HG02763 (cell line): ENCODE measurements at regions not wholly inside any gene's neighbourhood (a gene's known extent, or its start where the extent isn't known, plus 50 kb on each side); places are given as distances from the start of the nearest gene placed in this dataset.

Experiments used
- ATAC-seq: cut with Tn5 transposase; IDR thresholded peaks from one replicate; pipeline ENCODE4 v1.9.1; 2021; ENCODE audit warnings: mild to moderate bottlenecking, moderate library complexity; ENCODE audit not compliant: unreplicated experiment

DNA sequence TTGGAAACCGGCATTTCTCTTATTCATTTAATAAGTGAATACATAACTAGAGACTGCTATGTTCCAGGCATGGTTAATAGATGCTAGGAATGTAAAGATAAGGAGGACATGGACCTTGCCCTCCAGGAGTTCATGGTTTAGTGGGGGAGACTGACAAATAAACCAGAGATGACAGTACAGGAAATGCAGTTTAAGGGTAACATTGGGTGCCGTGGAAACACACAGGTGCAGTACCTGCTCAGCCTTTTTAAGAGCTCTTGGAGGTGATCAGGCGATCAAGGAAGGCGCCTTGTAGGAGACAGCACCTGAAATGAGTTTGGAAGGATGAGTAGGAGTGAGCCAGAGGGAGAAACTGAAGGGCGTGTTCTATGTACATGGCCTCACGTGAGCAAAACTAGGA lies 145.8 kb downstream of the AASDH start:
- no peak for ATAC-seq

- ATAC-seq = no peak
Measured at GRCh38 chr4:56240554-56241174, 146.6 kb downstream of the AASDH start.

DNA sequence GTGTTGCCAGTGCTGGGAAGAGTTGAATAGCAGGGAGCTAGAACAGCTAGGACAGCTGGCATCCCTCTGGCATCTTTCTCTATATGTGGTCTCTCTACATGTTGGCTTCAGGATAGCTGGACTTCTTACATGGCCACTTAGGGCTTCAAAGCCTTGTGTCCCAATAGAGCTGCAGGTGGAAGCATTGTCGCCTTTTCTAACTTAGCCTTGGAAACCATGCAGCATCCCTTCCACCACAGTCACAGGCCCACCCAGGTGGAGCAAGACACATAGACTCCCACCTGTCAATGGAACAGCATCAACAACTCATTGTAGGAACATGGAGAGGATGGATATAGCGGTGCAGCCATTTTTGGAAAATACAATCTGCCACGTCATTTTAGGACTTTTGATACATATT lies 149.0 kb downstream of the AASDH start:
- no peak for ATAC-seq

DNA sequence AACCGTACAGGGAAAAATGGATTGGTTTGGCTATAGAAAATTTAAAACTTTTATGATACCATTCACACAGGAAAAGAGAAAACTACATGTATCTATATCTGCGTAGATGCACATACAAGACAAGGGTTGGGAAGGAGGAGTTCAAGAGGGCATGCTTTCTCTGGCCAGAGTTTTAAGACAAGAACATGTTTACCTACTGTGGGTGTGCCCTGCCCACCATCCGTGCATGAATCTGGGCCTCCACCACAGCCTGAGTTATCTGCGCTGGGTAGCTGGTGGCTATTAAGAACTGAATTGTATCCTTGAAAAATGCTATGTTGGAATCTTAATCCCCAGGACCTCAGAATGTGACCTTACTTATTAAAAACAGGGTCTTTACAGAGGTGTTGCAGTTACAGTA lies 151.6 kb downstream of the AASDH start:
- ATAC-seq = no peak

DNA sequence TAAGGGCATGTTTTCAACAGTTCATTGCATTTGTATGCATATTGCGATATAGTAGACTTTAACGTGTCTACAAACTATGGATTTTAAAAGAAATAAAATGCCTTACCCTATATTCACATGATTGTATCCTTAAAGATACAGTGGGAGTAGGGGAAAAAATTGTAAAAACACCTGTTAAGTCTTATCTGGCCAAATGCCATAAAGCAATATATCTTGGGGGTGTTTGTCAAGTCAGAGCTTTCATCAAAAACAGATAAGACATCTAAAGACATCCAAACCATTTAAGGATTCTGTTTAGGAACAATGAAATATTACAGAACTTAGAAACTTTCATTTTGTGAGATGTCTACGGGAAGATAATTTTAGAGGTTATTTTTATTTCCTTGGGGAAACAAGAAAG lies 152.3 kb downstream of the AASDH start:
- ATAC-seq = no peak

DNA sequence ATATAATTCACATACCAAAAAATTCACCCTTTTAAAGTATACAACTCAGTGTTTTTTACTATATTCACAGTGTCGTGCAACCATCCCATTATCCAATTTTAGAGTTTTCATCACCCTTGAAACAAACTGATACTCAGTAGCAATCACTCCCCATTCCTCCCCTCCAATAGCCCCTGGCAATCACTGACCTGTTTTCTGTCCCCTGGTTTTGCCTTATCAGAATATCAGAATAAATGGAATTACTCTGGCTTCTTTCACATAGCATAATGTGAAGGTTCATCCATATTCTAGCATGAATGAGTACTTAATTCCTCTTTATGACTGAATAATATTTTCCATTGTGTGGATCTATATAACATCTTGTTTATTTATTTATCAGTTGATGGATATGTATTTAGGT lies 153.2 kb downstream of the AASDH start:
- no peak for ATAC-seq

GRCh38 chr4:56231410-56231809 lies 155.9 kb downstream of the AASDH start:
- ATAC-seq = no peak

DNA sequence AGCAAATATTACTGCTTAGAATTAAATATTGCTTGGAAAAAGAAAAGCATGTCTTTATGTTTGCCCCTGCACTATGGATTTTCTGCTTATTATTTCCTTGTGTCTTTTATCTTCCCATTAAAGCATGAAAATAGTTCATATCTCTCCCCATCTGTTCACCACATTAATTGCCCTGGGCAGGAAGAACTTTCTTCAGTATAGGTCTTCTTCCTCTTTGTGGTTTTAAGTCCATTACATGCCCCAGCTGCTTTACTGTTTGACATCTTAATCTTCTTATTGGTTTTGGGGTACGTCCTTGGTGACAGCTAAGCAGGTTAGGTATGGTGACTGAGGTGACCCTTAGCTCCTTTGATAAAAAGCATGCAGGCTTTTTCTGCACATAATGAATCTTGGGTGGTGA lies 157.3 kb downstream of the AASDH start:
- ATAC-seq = no peak

- no peak for ATAC-seq
Measured at GRCh38 chr4:56227301-56227835, 159.9 kb downstream of the AASDH start.

GRCh38 chr4:56226579-56226978 lies 160.7 kb downstream of the AASDH start:
- ATAC-seq = no peak

DNA sequence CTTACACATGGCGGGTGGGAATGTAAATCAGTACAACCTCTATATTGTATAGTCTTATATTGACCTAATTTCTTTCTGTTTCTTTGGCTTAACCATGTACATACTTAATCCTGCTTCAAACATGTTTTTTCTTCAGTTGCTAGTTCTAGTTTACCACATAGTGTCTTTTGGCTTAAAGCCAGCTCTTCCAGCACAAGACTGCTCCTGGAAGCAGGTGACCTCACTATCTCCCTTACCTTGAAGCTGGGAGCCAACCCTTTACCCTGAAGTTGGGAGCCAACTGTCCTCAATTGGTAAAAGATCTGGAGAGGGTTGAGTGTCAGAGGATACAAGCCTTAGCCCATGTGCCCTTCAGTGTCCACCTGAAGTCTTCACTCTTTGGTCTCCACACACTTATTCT lies 162.7 kb downstream of the AASDH start:
- ATAC-seq = no peak

- no peak for ATAC-seq
Measured at GRCh38 chr4:56222514-56222913, 164.8 kb downstream of the AASDH start.

DNA sequence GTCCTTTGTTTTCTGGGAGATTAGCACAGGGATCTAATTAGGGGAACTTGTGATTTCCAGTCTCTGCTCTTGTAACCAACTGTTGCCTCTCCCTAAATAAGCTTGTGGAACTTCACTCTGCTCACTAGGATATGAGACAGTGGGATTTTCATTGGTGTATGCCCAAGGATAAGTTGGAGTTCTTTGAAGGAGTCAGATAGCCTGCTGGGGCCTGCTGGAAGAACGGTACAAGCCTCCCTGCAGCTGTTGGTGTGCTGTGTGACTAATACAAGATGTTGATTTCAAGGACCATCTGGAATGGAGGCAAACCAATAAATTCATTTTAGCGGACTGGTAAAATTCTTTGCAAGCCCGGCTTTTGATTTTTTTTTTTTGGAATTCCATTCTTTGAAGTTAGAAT lies 167.0 kb downstream of the AASDH start:
- no peak for ATAC-seq

DNA sequence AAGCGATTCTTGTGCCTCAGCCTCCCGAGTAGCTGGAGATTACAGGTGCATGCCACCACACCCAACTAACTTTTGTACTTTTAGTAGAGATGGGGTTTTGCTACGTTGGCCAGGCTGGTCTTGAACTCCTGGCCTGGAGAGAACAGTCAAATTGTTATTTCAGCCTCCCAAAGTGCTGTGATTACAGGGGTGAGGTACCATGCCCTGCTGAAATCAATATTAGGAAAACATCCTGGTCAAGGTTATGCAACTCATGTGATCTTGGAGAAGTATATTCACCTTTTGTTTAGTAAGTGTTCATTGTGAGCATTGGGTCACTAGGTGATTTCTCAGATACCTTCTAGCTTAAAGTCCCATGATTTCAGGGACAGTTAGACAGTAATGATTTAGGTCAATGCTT lies 167.8 kb downstream of the AASDH start:
- no peak for ATAC-seq

- no peak for ATAC-seq
Measured at GRCh38 chr4:56218230-56218895, 168.9 kb downstream of the AASDH start.

DNA sequence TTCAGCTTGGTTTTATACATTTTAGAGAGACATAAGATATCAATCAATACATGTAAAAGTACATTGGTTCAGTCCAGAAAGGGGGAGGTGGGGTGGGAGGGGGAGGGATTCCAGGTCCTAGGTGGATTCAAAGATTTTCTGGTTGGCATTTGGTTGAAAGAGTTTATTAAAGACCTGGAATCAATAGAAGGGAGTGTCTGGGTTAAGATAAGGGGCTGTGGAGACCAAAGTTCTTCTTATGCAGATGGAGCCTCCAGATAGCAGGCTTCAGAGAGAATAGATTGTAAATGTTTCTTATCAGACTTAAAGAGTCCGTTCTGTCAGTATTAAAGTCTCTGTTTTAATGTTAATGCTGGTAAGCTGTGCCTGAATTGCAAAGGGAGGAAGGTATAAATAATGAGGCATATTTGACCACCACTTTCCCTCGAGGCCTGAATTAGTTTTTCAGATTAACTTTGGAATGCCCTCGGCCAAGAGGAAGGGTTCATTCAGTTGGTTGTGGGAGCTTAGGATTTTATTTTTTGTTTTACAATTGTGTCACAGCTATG lies 169.9 kb downstream of the AASDH start:
- no peak for ATAC-seq

DNA sequence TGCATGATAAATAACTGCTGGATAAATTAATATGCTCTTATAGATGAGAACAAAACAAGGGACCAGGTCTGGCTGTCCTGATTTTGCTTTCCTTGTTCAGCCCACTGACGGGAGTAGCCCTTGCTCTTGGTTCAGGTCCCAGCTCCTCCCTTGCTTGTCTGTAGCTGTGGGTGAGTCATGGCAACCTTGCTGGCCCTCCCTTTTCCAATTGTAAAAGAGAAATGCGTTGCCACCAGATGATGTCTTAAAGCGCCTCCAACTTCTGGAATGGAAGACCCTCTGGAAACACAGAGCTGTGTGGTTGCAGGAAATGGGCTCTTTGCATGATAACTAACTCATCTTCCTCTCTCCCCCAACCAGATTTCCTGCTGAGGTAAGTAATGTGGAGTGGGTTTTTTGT lies 171.4 kb downstream of the AASDH start:
- ATAC-seq = no peak

- no peak for ATAC-seq
Measured at GRCh38 chr4:56215141-56215783, 172.0 kb downstream of the AASDH start.

- ATAC-seq = no peak
Measured at GRCh38 chr4:56213543-56213942, 173.7 kb downstream of the AASDH start.

GRCh38 chr4:56212774-56213173 lies 174.5 kb downstream of the AASDH start:
- no peak for ATAC-seq

GRCh38 chr4:56211202-56211601 lies 176.1 kb downstream of the AASDH start:
- no peak for ATAC-seq

GRCh38 chr4:56210397-56210796 lies 176.9 kb downstream of the AASDH start:
- no peak for ATAC-seq
